Activated CD4-positive, alpha-beta T cell treated with anti-CD3 and anti-CD28 coated beads, Interleukin-2, amount 50 U/mL, for 4 hours (primary cell): ENCODE measurements at regions not wholly inside any gene's neighbourhood (a gene's known extent, or its start where the extent isn't known, plus 50 kb on each side); places are given as distances from the start of the nearest gene placed in this dataset.
A peak's percentile ranks its signal among the peaks of the same experiment; 100 is the strongest.

Source experiments
- DNase-seq, 2 experiments: peaks; one replicate each; pipeline ENCODE4 v3.0.0-alpha.2; 2020

GRCh38 chr1:114310695-114311271 lies 157.1 kb upstream of the SYT6 start:
- DNase-seq: no peak

GRCh38 chr1:114302821-114303220 lies 149.2 kb upstream of the SYT6 start:
- DNase-seq: no peak

- DNase-seq: no peak
Measured at GRCh38 chr1:114299331-114299975, 145.8 kb upstream of the SYT6 start.

- no peak for DNase-seq
Measured at GRCh38 chr1:114298008-114298407, 144.3 kb upstream of the SYT6 start.

- no peak for DNase-seq
Measured at GRCh38 chr1:114296413-114296812, 142.7 kb upstream of the SYT6 start.

GRCh38 chr1:114295321-114295720 lies 141.7 kb upstream of the SYT6 start:
- DNase-seq: no peak

- no peak for DNase-seq
Measured at GRCh38 chr1:114292835-114293234, 139.2 kb upstream of the SYT6 start.

- no peak for DNase-seq
Measured at GRCh38 chr1:114292194-114292593, 138.5 kb upstream of the SYT6 start.

- DNase-seq: no peak
Measured at GRCh38 chr1:114290776-114291175, 137.1 kb upstream of the SYT6 start.

- DNase-seq: no peak
Measured at GRCh38 chr1:114290341-114290740, 136.7 kb upstream of the SYT6 start.

- no peak for DNase-seq
Measured at GRCh38 chr1:114289824-114290223, 136.2 kb upstream of the SYT6 start.

GRCh38 chr1:114289306-114289705 lies 135.6 kb upstream of the SYT6 start:
- no peak for DNase-seq

- DNase-seq: no peak
Measured at GRCh38 chr1:114286960-114287359, 133.3 kb upstream of the SYT6 start.

- DNase-seq: no peak
Measured at GRCh38 chr1:114286179-114286578, 132.5 kb upstream of the SYT6 start.

GRCh38 chr1:114282751-114283403 lies 129.2 kb upstream of the SYT6 start:
- DNase-seq: peak; percentile 79 to 82

- DNase-seq: no peak
Measured at GRCh38 chr1:114278911-114279310, 125.2 kb upstream of the SYT6 start.

- no peak for DNase-seq
Measured at GRCh38 chr1:114278430-114278829, 124.8 kb upstream of the SYT6 start.

GRCh38 chr1:114274621-114275317 lies 121.1 kb upstream of the SYT6 start:
- DNase-seq: no peak

- DNase-seq: no peak
Measured at GRCh38 chr1:114272593-114272992, 118.9 kb upstream of the SYT6 start.

GRCh38 chr1:114270718-114271117 lies 117.0 kb upstream of the SYT6 start:
- no peak for DNase-seq

GRCh38 chr1:114270282-114270681 lies 116.6 kb upstream of the SYT6 start:
- no peak for DNase-seq

- no peak for DNase-seq
Measured at GRCh38 chr1:114269539-114269938, 115.9 kb upstream of the SYT6 start.

- DNase-seq: no peak
Measured at GRCh38 chr1:114263343-114263742, 109.7 kb upstream of the SYT6 start.

GRCh38 chr1:114262337-114262736 lies 108.7 kb upstream of the SYT6 start:
- DNase-seq: no peak
